Mammary epithelial cell (primary cell): ENCODE measurements at regions not wholly inside any gene's neighbourhood (a gene's known extent, or its start where the extent isn't known, plus 50 kb on each side); places are given as distances from the start of the nearest gene placed in this dataset.

Experiments
- EZH2 ChIP-seq: IDR thresholded peaks from 2 replicates; pipeline ENCODE4 v1.6.1; 2012; ENCODE audit warnings: low read length, inconsistent platforms, borderline replicate concordance
- TF ChIP-seq, protein P1 (sequence below), 2 donors: IDR thresholded peaks in 1 of 2; conservative IDR thresholded peaks in 1 of 2; 2 replicates each; pipeline ENCODE4 v1.5.1; 2011 to 2012; ENCODE audit warnings: inconsistent platforms in 2 of 2, low read length in 2 of 2, mild to moderate bottlenecking in 2 of 2, control low read depth in 1 of 2, low read depth in 1 of 2; ENCODE audit not compliant: insufficient read depth in 1 of 2; ENCODE audit errors: extremely low read depth in 1 of 2

DNA sequence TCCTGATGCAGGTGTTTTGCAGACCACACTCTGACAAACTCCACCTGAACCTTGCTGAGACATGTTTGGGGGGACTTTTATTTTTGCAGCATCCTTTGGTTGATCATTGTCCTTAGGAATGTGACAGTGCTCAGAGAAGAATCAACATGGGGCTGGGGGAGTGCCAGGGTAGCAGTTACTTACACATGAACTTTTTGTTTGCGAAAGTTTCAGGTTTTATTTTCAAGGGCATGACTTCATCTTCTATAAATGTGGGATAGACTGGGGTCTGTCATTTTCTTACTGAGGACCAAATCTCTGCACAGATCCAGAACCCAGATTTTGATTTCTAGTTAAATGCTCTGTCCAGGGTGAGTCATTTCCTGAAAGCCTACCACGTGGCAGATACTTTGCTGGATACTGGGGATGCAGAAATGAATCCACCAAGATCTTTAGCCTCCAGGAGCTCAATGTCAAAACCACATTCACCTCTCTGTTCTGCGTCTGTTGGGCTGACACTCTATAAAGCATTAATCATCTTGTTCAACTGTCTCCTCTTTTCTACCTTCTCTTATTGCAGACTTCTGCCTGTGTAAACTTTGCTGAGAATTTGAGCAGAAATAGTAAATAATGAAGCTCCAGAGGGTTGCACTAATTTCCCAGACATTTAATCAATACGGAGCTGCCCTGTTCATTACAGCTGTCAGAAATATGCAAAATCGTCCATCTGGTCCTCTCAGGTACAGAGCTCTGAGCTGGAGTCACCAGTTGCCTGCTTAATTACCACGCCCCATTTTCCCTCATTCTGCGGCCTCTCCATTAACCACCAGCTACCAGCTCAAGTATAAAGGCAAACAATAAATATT is 387.9 kb downstream of the MIAT start:
- TF ChIP-seq, protein P1, sequence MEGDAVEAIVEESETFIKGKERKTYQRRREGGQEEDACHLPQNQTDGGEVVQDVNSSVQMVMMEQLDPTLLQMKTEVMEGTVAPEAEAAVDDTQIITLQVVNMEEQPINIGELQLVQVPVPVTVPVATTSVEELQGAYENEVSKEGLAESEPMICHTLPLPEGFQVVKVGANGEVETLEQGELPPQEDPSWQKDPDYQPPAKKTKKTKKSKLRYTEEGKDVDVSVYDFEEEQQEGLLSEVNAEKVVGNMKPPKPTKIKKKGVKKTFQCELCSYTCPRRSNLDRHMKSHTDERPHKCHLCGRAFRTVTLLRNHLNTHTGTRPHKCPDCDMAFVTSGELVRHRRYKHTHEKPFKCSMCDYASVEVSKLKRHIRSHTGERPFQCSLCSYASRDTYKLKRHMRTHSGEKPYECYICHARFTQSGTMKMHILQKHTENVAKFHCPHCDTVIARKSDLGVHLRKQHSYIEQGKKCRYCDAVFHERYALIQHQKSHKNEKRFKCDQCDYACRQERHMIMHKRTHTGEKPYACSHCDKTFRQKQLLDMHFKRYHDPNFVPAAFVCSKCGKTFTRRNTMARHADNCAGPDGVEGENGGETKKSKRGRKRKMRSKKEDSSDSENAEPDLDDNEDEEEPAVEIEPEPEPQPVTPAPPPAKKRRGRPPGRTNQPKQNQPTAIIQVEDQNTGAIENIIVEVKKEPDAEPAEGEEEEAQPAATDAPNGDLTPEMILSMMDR (conservative IDR thresholded peaks at IDR 0.05 in 1 of 2, IDR thresholded peaks at IDR 0.05 in 1 of 2; ENCODE audit: extremely low read depth in 1 of 2, insufficient read depth in 1 of 2, low read depth in 1 of 2, low read length in 2 of 2), result no peak
- no peak for TF ChIP-seq EZH2
